Stimulated activated CD4-positive, alpha-beta T cell treated with anti-CD3 and anti-CD28 coated beads, Interleukin-4, amount 100 ng/mL, for 4 hours (primary cell): ENCODE measurements at regions not wholly inside any gene's neighbourhood (a gene's known extent, or its start where the extent isn't known, plus 50 kb on each side); places are given as distances from the start of the nearest gene placed in this dataset.

ENCODE experiments used
- DNase-seq, 2 experiments: peaks; one replicate each; pipeline ENCODE4 v3.0.0-alpha.2; 2020

GRCh38 chr6:145306489-145306888, 428.8 kb downstream of the EPM2A start:
- DNase-seq, result no peak

DNA sequence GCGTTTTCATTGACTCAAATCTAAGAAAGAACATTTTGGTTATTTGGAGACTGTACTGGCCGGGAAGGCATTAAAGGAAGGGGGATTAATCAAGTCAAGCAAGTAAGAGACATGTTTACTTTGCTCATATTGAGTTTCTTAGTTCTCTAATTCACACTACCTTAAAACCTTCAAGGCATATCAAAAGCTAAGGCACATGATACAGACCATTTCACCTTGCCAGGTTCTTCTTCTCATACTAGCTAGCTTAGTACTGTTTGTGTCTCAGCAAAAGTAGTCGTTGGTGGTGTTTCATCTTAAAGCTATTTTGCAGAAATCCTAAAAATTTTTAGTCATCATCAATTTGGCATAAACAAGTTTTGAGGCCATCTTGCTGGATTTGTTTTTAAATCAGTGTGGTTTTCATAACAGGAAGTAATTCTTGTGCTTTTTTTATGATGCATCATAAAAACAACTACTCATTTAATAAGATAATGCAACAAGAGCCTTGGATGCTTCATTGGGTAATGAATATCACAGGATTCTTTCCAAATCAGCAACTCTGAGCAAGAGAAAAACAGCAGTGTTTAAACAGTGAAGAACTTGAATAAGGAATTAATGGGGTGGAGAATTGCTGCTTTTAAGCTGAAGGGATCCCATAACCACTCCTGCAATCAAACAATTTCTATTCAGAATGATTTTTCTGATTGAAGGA, 425.3 kb downstream of the EPM2A start:
- no peak for DNase-seq

GRCh38 chr6:145312481-145312880, 422.8 kb downstream of the EPM2A start:
- DNase-seq, result no peak

- no peak for DNase-seq
Observed at GRCh38 chr6:145313041-145313855, 422.1 kb downstream of the EPM2A start.

- no peak for DNase-seq
Observed at GRCh38 chr6:145315982-145316600, 419.2 kb downstream of the EPM2A start.

- no peak for DNase-seq
Observed at GRCh38 chr6:145318952-145319351, 416.4 kb downstream of the EPM2A start.

- DNase-seq, result no peak
Observed at GRCh38 chr6:145319605-145320004, 415.7 kb downstream of the EPM2A start.

DNA sequence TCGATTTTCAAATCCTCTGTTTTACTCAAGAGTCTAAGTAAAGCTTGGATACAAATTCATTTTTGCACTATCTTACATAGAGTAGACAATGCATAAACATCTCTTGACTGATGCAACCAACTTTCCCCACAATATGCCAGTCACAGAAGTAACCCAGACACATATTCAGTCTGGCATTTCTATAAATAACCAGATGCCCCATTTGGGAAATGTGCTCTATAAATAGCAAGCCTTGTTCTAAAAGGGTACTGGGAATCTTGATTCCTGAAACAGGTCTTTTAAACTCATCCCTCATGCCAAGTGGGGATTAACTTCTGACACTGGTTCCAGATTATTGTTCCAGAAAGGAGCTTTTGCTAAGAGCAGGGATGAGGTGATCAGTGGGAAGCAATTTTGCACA, 411.7 kb downstream of the EPM2A start:
- DNase-seq, result no peak

DNA sequence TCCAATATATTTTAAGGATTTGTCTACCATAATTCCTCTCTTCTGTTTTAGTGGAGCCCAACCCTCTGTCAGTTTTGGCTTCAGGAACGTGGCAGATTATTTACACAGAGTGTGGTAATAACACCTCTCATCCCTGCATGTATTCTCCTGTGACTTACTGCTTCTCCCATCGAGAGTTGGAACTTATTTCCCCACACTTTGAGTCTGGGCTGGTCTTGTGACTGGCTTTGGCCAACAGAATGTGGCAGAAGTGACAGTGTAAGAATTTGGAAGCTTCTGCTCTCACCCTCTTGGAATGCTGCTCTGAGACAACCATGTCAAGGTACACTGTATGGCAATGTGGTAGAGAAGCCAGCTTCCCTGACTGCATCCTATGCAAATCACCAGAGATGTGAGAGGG, 407.7 kb downstream of the EPM2A start:
- DNase-seq, result no peak

DNA sequence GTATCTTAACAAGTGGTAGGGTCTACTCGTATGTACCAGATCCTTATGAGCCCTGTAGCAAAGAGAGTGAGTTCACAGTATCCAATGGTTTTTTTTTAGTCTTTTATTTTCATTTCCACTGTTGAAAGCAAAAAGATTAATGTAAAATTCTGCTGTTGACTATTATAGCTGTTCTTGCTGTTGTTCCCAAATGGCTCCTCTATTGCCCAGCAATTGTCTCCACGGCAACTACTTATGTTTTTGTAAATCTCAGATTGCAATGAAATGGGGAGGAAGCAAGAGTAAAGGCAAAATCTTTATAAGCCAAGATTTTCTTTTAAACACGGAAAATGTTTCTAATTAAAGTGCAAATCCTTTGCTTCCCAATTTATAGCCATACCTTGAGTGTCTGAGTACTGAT, 406.1 kb downstream of the EPM2A start:
- DNase-seq, result no peak

DNA sequence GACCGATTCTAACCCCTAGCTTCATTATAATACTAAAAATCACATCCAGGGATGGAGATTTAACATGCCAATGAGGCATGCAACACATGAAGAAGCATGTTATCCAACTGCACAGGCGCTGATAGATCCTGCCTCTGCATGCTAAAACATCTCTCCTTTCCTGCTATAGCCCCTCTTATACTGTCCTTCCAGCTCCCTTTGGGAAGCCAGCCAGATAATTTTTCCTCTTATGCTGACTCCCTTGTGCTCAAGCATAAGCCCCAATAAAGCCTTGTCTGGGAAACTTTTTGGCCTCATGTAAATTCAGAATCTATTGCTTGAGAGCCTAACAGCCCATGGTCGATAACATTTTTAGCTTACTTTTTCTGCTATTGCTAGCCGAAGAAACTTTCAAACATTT, 404.3 kb downstream of the EPM2A start:
- no peak for DNase-seq

DNA sequence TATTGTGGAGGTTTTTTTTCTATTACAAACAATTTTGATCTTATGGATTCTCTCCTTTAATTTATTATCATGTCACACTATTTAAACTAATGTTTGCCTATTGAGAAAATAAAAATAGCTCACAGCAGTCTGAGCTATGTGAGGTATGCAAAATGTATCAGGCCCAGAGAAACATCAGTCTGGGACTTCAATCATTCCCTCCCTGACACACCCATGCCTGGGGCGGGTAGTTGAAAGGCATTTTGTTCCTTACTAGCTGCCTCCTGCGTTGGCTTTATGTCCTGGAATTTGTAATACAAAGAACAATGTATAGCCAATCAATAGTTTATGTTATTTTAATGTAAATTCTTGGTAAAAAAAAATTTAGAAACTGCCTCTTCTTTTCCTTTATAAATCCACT, 403.3 kb downstream of the EPM2A start:
- DNase-seq, result no peak

DNA sequence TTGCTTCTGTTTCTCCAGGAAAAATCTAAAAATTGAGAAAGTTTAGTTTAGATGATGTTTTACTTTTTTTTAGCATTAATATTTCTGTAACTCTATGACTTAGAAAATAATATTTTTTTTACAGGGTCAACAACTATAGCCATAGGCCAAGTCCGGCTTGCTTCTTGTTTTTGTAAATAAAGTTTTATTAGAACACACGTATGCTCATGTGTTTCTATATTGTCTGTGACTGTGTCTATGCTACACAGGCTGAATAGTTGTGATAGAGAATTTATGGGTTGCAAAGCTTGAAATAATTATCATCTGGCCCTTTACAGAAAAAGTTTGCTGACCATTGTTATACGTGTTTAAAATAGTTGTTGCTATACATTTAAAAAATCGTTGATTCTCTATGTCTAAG, 399.2 kb downstream of the EPM2A start:
- DNase-seq, result no peak

DNA sequence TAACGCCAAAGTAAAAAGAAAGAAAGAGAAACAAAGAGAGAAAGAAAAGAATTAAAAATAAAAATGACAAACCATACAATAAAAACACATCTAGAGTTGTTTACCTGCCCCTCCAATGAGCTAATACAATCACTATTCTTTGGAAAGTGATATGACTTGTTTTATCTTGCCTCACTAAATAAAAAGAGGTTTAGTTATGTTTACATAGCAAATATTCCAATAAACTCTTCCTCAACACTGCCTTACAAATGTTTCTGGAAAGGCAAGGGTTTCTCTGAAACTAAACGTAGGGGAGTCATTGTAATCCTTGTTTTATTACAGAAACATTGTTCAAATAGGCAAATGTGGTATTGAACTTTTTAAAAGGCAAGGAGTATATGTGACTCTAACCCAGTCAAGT, 396.2 kb downstream of the EPM2A start:
- no peak for DNase-seq

GRCh38 chr6:145340256-145340655, 395.1 kb downstream of the EPM2A start:
- no peak for DNase-seq

GRCh38 chr6:145345094-145345493, 390.2 kb downstream of the EPM2A start:
- no peak for DNase-seq

GRCh38 chr6:145347216-145347615, 388.1 kb downstream of the EPM2A start:
- no peak for DNase-seq

DNA sequence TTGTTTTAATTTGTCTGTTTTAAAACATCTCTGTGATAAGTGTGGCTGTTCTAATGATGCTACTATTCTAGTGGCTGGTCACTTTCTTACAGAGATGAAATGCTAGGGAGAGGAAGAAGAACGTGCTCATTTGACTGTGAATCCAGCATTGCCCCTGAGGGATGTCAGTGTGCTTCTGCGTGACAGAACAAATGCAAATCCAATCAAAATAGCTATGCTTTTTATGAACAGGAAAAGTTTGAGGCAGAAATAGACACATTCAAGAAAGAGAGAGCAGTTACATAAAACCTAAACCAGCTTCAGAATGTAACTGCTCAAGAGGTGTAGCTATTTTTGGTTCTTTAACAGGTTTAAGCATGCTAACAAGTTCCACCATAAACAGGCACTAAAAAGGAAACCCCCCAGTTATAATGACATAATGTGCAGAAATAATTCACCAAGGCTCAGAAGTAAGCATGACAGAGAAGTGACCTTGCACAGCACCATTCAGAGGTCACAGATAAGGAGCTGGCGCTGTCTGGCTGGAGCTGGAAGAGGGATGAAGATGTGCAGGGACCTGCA, 385.3 kb downstream of the EPM2A start:
- no peak for DNase-seq

- DNase-seq, result no peak
Observed at GRCh38 chr6:145350928-145351327, 384.4 kb downstream of the EPM2A start.

DNA sequence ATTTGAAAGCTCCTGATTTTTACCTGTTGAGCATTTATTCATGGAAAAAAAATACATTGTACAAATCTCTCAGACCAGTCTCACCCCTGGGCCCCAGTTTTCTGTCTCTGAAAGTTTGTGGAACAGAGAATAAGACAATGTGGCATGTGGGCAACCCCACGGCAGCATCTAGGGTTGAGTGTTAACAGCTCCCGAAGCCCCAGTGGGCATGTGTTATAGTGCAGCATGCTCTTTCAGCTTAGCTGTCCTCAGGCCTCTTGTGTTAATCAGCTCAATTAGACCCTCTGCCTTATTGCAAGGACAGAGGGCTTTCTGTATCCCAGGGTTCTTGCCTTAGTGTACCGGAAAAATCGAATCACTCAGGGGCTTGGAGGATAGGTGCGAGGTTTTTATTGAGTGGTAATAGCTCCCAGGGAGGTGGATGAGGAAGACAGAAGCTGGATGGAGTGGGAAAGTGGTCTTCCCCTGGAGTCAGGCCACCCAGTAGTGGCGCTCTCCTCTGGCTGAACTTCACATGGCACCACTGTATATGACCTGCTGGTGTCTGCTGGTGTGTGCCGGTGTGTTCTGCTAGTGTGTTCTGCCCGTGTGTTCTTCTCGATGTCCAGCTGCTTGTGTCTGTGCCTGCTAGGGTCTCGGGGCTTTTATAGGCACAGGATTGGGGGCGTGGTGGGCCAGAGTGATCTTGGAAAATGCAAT, 382.8 kb downstream of the EPM2A start:
- no peak for DNase-seq

- no peak for DNase-seq
Observed at GRCh38 chr6:145360865-145361264, 374.5 kb downstream of the EPM2A start.

DNA sequence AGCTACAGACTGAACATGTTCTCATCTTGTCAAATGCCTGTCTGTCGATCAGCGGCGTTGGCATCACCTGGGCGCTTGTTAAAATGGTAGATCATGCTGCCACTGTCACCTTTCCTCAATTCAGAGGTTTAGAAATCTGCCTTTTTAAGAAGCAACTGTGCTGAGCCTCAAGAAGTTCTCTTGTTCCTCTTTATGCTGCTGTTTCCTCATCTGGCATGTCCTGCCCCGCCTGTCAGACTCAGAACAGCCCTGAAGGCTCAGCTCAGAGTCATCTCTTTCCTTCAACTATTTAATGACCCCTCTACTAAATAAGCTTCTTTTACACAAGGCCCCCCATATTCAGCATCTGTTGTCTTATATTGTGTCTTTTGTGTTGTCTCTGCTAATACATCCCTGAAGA, 368.2 kb downstream of the EPM2A start:
- no peak for DNase-seq

DNA sequence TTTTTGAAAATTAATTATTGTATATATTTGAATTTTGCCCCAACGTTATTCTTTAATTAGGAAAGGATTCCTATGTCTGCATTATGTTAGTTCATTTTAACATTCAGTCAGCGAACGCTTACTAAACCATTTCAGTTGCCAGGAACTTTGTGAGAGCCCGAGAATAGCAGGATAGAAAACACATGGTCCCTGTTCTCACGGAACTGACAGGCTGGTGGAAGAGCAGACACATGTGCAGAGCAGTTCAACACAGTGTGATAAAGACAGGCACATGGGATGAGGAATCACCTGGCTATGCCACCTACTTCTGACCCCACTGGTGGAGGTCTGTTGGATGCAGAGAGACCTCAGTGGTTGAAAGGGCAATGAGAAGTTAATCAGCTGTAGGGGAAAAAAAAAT, 367.2 kb downstream of the EPM2A start:
- no peak for DNase-seq
